ENCODE measurements at regions not wholly inside any gene's neighbourhood (a gene's known extent, or its start where the extent isn't known, plus 50 kb on each side); places are given as distances from the start of the nearest gene placed in this dataset.

- no peak for DNase-seq
These were observed 1169.3 kb upstream of the DDX18 start for GRCh38 chr2:116645155-116645554.

GRCh38 chr2:116668691-116669090 lies 1145.8 kb upstream of the DDX18 start:
- no peak for DNase-seq

DNA sequence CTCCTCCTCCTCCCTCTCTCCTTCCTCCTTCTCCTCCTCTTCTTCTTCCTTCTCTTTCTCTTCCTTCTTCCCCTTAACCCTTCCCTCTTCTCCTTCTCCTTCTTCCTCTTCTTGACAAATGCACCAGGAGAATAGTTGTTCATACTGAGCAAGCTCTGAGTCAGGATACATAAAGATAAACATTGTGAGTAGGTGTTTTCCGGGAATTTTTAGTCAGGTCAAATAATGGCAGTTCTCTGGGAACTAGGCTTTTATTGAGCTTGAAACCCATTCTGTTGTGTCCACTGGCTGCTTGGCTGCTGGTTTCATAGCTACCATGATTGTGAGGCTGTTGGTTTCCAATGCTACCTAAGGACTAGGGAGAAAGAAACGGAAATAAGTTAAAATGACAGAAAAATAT lies 1144.7 kb upstream of the DDX18 start:
- DNase-seq = no peak

DNA sequence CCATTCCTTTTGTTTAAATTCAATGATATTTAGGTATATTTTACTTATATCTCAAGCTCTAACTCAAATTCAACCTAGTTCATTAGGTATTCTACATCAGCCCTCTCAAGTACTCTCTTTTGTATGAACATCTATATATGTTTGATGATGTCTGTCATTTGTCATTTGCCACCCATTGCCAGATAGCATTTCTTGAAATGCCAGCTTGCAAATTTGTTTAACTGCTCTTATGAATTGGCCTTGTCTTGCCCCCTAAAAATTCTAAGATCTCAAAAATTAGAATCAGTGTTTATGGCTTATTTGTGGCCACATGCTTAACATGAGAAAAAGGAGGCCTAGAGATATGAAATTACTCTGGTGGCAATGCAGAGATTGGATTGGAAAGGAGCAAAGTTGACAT lies 1140.3 kb upstream of the DDX18 start:
- DNase-seq = no peak

DNA sequence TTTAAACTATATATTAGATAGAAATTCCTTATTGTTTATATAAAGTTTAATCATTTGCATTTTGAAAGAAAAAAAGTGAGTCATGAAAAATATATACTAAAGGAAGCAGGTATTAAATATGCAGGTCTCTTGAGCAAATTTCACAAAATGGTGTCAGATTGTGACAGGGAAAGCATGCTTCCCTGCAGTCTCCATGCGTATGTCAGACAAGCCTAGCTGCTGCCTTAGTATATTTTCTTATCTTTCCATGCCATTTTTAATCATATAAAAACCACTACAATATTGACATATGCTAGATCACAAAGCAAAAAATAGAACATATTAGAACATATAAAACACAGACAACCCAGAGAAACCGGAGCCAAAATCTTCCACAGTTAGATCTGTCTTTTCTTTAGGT lies 1137.7 kb upstream of the DDX18 start:
- DNase-seq = no peak

- DNase-seq = no peak
These were observed 1134.1 kb upstream of the DDX18 start for GRCh38 chr2:116680256-116680936.

GRCh38 chr2:116687371-116687770 lies 1127.1 kb upstream of the DDX18 start:
- DNase-seq = no peak

DNA sequence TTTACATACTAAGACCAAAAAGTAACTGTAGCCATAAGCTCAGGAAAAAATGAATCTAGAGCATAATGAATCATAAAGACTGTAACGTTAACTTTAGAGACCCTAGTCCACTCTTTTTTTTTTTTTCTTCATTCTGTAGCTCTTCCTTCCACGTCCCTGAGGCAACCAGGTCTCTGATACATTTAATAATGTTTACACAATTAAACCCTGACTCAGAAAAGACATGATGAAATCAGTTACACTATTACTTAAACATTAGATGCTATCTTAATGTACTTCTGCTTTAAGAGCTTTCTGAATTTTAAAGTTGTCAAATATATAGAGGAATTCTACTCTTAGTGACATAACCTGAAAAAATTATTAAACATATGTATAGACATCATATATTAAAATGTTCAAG lies 1121.5 kb upstream of the DDX18 start:
- DNase-seq = no peak

DNA sequence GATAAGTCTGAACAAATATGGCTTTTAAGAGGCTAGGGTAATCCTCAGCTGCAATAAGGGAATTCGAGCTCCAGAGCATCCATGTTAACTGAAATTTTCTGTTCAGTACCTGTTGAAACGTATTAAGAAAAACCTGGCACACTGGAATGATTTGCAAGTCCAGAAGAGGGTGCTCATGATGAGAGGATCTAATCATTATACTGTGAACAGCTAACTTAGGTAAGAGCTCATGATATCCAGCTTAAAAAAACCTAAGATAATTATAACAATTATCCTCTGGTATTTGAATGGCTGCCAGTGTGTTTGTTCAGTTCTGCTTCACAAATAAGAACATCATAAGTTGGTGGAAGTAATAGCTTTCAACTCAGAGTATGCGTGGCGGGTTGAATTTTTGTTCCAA lies 1118.3 kb upstream of the DDX18 start:
- DNase-seq = no peak

- no peak for DNase-seq
These were observed 1117.6 kb upstream of the DDX18 start for GRCh38 chr2:116696903-116697302.

DNA sequence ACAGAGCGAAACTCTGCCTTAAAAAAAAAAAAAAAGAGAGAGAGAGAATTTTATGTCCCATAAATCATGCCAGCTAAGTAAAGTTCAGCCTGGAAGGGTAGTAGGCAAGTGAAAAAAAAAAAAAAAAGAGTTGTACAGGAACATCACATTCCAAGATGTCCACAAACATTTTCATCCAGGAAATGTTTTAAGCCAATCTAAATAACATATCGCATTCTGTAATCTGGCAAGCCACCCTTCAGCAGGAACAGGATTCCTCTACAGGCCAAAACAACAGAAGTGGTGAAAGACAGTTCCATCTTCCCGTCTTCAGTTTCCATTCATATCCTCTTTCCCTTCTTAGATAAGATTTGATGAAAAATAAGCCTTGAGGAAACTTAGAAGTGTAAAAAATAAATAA lies 1108.1 kb upstream of the DDX18 start:
- DNase-seq = no peak

GRCh38 chr2:116716038-116716437 lies 1098.5 kb upstream of the DDX18 start:
- DNase-seq = no peak

DNA sequence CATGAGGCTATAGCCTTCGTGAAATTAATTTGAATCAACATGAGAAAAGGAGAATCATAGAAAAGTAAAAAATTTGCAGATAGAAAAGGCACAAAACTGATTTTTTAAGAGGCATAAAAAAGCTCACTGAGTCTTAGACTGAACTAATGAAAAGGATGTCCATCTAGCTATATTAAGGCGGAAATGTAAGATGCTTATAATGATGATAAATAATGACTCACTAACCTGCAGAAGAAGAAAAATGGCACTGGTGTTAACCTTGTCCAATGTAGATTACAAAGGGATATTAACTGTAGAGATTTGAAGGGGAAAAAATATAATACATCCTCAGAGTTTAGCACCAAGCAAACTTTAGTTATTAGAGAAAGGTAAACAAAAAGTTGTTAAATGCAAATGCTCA lies 1098.0 kb upstream of the DDX18 start:
- no peak for DNase-seq

DNA sequence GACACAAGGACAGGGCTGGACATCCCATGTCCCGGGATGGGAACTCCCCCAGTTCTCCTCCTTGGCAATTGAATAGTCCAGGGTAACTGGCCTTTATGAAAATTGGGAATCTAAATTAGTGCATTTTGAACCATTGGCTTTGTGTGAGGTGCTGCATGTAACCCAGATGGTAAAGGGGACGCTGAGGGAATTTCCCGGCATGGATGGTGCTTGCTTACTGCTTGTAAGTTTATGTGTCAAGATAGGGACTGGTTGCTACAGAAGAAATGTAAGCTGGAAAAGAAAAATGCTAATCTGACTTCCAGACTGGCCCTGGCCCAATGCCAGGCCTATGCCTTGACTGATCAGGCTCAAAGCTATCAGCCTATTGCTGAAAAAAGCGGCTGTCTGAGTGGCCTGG lies 1096.7 kb upstream of the DDX18 start:
- DNase-seq = no peak

- DNase-seq = no peak
These were observed 1096.0 kb upstream of the DDX18 start for GRCh38 chr2:116718451-116718850.

GRCh38 chr2:116719836-116720235 lies 1094.7 kb upstream of the DDX18 start:
- no peak for DNase-seq

- DNase-seq = no peak
These were observed 1089.9 kb upstream of the DDX18 start for GRCh38 chr2:116724550-116724949.

DNA sequence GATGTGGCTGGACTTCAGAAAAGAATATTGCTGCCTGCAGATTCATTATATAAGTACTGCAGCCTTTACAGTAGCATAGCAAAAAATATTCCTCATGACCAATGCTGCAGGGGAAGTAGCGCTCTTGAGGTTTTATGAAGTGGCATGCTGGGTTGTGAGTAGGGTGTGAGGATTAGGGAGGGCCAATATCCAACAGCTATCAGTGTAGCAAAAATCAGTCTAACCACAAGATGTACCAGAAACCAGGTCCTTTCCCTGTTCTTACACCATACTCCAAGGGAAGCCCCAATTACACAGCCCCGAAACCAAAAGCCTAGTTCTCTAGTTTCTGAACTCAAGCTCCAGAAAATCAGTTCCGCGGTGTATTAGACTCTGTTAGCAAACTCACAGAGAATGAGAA lies 1082.2 kb upstream of the DDX18 start:
- no peak for DNase-seq

- no peak for DNase-seq
These were observed 1080.8 kb upstream of the DDX18 start for GRCh38 chr2:116733699-116734098.

DNA sequence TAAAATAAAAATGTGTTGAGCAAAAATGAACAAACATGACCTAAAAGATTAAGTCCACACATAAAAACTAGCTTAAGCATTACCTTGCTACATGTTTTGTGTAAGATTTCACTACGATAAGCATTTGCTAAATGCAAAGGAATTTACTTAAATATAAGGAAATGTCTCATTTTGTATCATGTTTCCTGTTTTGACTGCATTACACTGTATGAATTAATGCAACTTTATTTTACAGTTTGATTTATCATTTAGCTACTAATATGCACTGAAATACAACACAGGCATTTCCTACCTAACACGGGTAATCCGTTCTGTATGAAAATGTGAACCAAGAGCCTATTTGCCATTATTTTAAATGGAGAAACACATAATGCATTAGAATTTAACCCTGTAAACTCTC lies 1076.5 kb upstream of the DDX18 start:
- no peak for DNase-seq

GRCh38 chr2:116747103-116747502 lies 1067.4 kb upstream of the DDX18 start:
- no peak for DNase-seq

- no peak for DNase-seq
These were observed 1064.5 kb upstream of the DDX18 start for GRCh38 chr2:116749994-116750393.

GRCh38 chr2:116754381-116755101 lies 1060.0 kb upstream of the DDX18 start:
- no peak for DNase-seq

GRCh38 chr2:116761864-116762263 lies 1052.6 kb upstream of the DDX18 start:
- DNase-seq = no peak

DNA sequence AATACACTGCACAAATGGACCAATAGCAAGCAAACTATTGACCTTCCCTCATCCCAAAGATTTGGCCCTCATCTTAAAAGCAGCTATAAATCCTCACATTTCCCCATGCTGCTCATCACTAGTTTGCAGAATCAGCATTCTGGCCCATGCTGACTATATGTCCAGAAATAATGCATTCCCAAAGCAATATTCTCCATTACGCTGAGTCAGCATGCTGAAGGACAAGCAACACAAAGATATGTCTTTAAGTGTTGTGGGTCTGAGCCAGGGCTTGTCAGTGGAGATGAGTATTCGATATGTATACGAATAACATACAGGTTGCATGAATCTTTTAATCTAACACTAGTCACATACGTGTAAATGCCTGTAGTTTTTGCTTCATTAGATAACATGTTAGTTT lies 1045.0 kb upstream of the DDX18 start:
- DNase-seq = no peak
